Fibroblast of lung (primary cell): ENCODE measurements at regions not wholly inside any gene's neighbourhood (a gene's known extent, or its start where the extent isn't known, plus 50 kb on each side); places are given as distances from the start of the nearest gene placed in this dataset.

ENCODE experiments used
- DNase-seq, 2 donors: peaks; one replicate each; pipeline versions ENCODE4 v3.0.0 to v3.0.0-alpha.2; 2010; ENCODE audit warnings: low read depth in 2 of 2
- H2AFZ ChIP-seq: 2 replicates; pipeline ENCODE4 v1.5.1; 2012; ENCODE audit warnings: low read length, control low read depth, inconsistent platforms
- H3K27ac ChIP-seq: 2 replicates; pipeline ENCODE4 v1.5.1; 2011; ENCODE audit warnings: low read length, control low read depth; ENCODE audit not compliant: insufficient read depth
- H3K27me3 ChIP-seq: 2 replicates; pipeline ENCODE4 v1.5.1; 2011; ENCODE audit warnings: mild to moderate bottlenecking, low read length; ENCODE audit not compliant: control insufficient read depth, insufficient read depth
- H3K36me3 ChIP-seq: 2 replicates; pipeline ENCODE4 v1.5.1; 2011; ENCODE audit warnings: low read length; ENCODE audit not compliant: control insufficient read depth, insufficient read depth
- H3K4me1 ChIP-seq: 2 replicates; pipeline ENCODE4 v1.5.1; 2011; ENCODE audit warnings: low read length; ENCODE audit not compliant: control insufficient read depth, insufficient read depth; ENCODE audit errors: extremely low read depth
- H3K4me2 ChIP-seq: 2 replicates; pipeline ENCODE4 v1.5.1; 2011; ENCODE audit warnings: low read length, control low read depth; ENCODE audit not compliant: insufficient read depth; ENCODE audit errors: extremely low read depth
- H3K4me3 ChIP-seq, 4 experiments: fragments of 200-600 bp in 1 of 4; sonication (generic) in 1 of 4; replicated peaks in 1 of 4; 2 replicates each; pipeline ENCODE4 v1.5.1; 2011 to 2016; ENCODE audit warnings: low read length in 4 of 4, low read depth in 3 of 4, mild to moderate bottlenecking in 3 of 4, control low read depth in 2 of 4, inconsistent platforms in 1 of 4, mixed read lengths in 1 of 4; ENCODE audit not compliant: insufficient read depth in 1 of 4; ENCODE audit errors: control extremely low read depth in 1 of 4
- H3K79me2 ChIP-seq: 2 replicates; pipeline ENCODE4 v1.5.1; 2012; ENCODE audit warnings: mild to moderate bottlenecking, low read length, inconsistent platforms; ENCODE audit not compliant: control insufficient read depth, insufficient read depth
- H3K9ac ChIP-seq: 2 replicates; pipeline ENCODE4 v1.5.1; 2011; ENCODE audit warnings: mild to moderate bottlenecking, low read length, control low read depth; ENCODE audit not compliant: insufficient read depth
- H3K9me3 ChIP-seq: 2 replicates; pipeline ENCODE4 v1.5.1; 2012; ENCODE audit warnings: low read depth, low read length; ENCODE audit not compliant: control insufficient read depth, insufficient read depth
- H4K20me1 ChIP-seq: 2 replicates; pipeline ENCODE4 v1.5.1; 2011; ENCODE audit warnings: low read length; ENCODE audit not compliant: control insufficient read depth, insufficient read depth; ENCODE audit errors: extremely low read depth
- CTCF ChIP-seq, 2 donors: IDR thresholded peaks in 1 of 2; conservative IDR thresholded peaks in 1 of 2; 1 replicate in 1 of 2; 2 replicates in 1 of 2; pipeline ENCODE4 v1.5.1; 2011 to 2012; ENCODE audit warnings: low read length in 2 of 2, control low read depth in 1 of 2, inconsistent platforms in 1 of 2, low read depth in 1 of 2, mild to moderate bottlenecking in 1 of 2
- EZH2 ChIP-seq: IDR thresholded peaks from 2 replicates; pipeline ENCODE4 v1.5.1; 2012; ENCODE audit warnings: low read length, control low read depth, mild to moderate bottlenecking; ENCODE audit errors: missing control alignments

GRCh38 chr15:45884755-45885445 is 250.1 kb downstream of the SQOR start:
- Histone ChIP-seq H3K4me3 (no peak overlapping the region), H3K27ac (no peak overlapping the region)
- no peak for TF ChIP-seq CTCF (conservative IDR thresholded peaks at IDR 0.05 in 1 of 2, IDR thresholded peaks at IDR 0.05 in 1 of 2; ENCODE audit: low read depth in 1 of 2, low read length in 2 of 2)
- no peak for TF ChIP-seq EZH2

DNA sequence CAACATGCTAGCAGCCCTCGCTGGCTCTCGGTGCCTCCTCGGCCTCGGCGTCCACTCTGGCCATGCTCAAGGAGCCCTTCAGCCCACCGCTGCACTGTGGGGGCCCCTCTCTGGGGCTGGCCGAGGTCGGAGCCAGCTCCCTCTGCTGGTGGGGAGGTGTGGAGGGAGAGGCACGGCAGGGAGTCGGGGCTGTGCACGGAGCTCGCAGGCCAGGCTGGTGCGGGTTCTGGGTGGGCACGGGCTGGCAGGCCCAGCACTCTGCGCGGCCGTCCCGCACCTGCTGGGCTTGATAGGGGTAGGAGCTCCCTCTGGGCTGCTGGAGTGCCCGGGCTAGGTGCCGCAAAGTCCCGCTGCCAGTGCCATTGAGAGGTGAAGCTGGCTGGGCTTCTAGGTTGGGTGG is 251.0 kb downstream of the SQOR start:
- H3K27ac ChIP-seq = no peak overlapping the region
- TF ChIP-seq EZH2 = no peak
- no peak for TF ChIP-seq CTCF (conservative IDR thresholded peaks at IDR 0.05 in 1 of 2, IDR thresholded peaks at IDR 0.05 in 1 of 2; ENCODE audit: low read depth in 1 of 2, low read length in 2 of 2)
- H3K4me1 ChIP-seq = no peaks in the 10 kb centered on the region
- no peak overlapping the region for H3K4me3 ChIP-seq
- H3K4me2 ChIP-seq = no peak overlapping the region
- no peak overlapping the region for H2AFZ ChIP-seq
- no peaks in the 10 kb centered on the region for H3K79me2 ChIP-seq
- no peak for DNase-seq
- no peaks in the 10 kb centered on the region for H3K9me3 ChIP-seq
- H3K27me3 ChIP-seq = no peaks in the 10 kb centered on the region
- no peaks in the 10 kb centered on the region for H4K20me1 ChIP-seq
- no peak overlapping the region for H3K9ac ChIP-seq
- H3K36me3 ChIP-seq = no peaks in the 10 kb centered on the region

More at GRCh38 chr15:45884755-45885445, 250.1 kb downstream of the SQOR start:
- H3K9me3 ChIP-seq = no peaks in the 10 kb centered on the region
- H3K4me1 ChIP-seq = no peaks in the 10 kb centered on the region
- H4K20me1 ChIP-seq = no peaks in the 10 kb centered on the region
- no peaks in the 10 kb centered on the region for H3K36me3 ChIP-seq
- H2AFZ ChIP-seq = no peak overlapping the region
- H3K9ac ChIP-seq = no peak overlapping the region
- no peaks in the 10 kb centered on the region for H3K79me2 ChIP-seq
- DNase-seq = no peak
- H3K27me3 ChIP-seq = no peaks in the 10 kb centered on the region
- no peak overlapping the region for H3K4me2 ChIP-seq

DNA sequence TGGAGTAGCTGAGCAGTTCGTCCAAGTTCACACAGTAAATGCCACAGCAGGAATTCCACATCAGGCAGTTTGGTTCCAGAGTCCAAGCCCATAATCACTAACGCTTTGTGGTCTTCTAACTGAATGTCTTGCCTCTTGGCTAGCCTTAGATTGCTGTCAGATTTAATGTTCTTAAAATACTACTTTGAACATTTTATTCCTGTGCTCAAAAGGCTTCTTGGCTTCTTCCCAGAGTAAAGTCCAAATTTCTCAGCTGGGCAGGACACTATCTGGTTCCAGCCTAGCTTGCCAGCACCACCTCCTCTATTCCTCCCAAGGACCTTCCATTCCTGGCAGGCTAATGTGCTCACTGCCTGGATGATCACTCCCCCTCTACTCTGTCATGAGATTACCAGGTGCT is 256.9 kb downstream of the SQOR start:
- no peaks in the 10 kb centered on the region for H3K79me2 ChIP-seq
- no peak overlapping the region for H3K27ac ChIP-seq
- H3K36me3 ChIP-seq = no peaks in the 10 kb centered on the region
- no peaks in the 10 kb centered on the region for H3K9me3 ChIP-seq
- TF ChIP-seq CTCF (conservative IDR thresholded peaks at IDR 0.05 in 1 of 2, IDR thresholded peaks at IDR 0.05 in 1 of 2; ENCODE audit: low read depth in 1 of 2, low read length in 2 of 2) (no peak), EZH2 (no peak)
- no peaks in the 10 kb centered on the region for H4K20me1 ChIP-seq
- no peak overlapping the region for H3K4me3 ChIP-seq
- H3K4me2 ChIP-seq = no peak overlapping the region
- H3K9ac ChIP-seq = no peak overlapping the region
- no peak overlapping the region for H2AFZ ChIP-seq
- no peaks in the 10 kb centered on the region for H3K4me1 ChIP-seq
- H3K27me3 ChIP-seq = no peaks in the 10 kb centered on the region
- no peak for DNase-seq
